Testis (tissue), 2 donors: ENCODE measurements at regions not wholly inside any gene's neighbourhood (a gene's known extent, or its start where the extent isn't known, plus 50 kb on each side); places are given as distances from the start of the nearest gene placed in this dataset.

Source experiments
- DNase-seq: peaks from one replicate; pipeline ENCODE4 v3.0.0-alpha.2; 2019
- H3K27ac ChIP-seq, 2 donors: fragments of 200-600 bp; sonication (generic); one replicate each; pipeline ENCODE4 v1.5.1; 2019
- H3K27me3 ChIP-seq: fragments of 200-600 bp; sonication (generic); one replicate; pipeline ENCODE4 v1.5.1; 2019
- H3K36me3 ChIP-seq: fragments of 200-600 bp; sonication (generic); one replicate; pipeline ENCODE4 v1.5.1; 2017; ENCODE audit warnings: low read depth; ENCODE audit errors: missing control alignments
- H3K4me1 ChIP-seq: fragments of 200-600 bp; sonication (generic); one replicate; pipeline ENCODE4 v1.5.1; 2019
- H3K4me3 ChIP-seq, 2 donors: fragments of 200-600 bp; sonication (generic); one replicate each; pipeline ENCODE4 v1.5.1; 2017 to 2019
- H3K9me3 ChIP-seq: fragments of 200-600 bp; sonication (generic); one replicate; pipeline ENCODE4 v1.5.1; 2017
- POLR2A ChIP-seq: fragments of 450-650 bp; IDR thresholded peaks from one replicate; pipeline ENCODE4 v1.6.1; 2017; ENCODE audit warnings: antibody characterized with exemption, mild to moderate bottlenecking, moderate library complexity
- WGBS, 2 donors: methylation state at CpG; one replicate each; pipeline ENCODE4 v1.1.5; 2018; 5-methylcytosine and 5-hydroxymethylcytosine counted together
- intact Hi-C: fragments of 100-400 bp; cut with DNase I; formaldehyde crosslinking; loops from one replicate; pipeline ENCODE4 v1.15.1; 2023; ENCODE audit warnings: low total_unique reads
- TF ChIP-seq, protein P1 (sequence below), 3 experiments: fragments of 450-650 bp in 2 of 3; fragments of 200-600 bp in 1 of 3; sonication (generic) in 1 of 3; IDR thresholded peaks; one replicate each; pipeline ENCODE4 v1.5.1; 2016 to 2019; ENCODE audit warnings: antibody characterized with exemption in 3 of 3, mild to moderate bottlenecking in 2 of 3, moderate library complexity in 1 of 3

DNA sequence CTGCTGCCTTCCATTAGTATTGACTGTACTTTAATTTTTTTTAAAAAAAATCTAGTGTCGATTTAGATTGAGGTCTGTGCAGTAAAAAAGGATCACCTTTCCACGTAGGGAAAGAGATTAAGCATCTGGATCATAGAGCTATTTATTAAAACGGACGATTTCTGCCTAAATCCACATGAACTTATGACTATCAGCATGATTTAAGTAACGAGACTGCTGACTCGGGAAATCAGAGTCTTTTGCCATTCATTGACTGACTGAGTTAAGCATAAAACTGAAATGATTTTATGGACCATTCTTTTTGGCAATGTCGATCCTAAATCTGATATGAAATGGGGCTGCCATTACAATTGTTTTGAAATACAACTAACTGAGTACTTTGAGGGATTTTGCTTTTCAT is 261.7 kb downstream of the SAMD5 start:
- Histone ChIP-seq H3K9me3 (no peaks in the 10 kb centered on the region), H3K36me3 (no peaks in the 10 kb centered on the region), H3K4me1 (no peaks in the 10 kb centered on the region), H3K27ac (no peak overlapping the region), H3K4me3 (no peak overlapping the region), H3K27me3 (no peaks in the 10 kb centered on the region)
- TF ChIP-seq, protein P1, sequence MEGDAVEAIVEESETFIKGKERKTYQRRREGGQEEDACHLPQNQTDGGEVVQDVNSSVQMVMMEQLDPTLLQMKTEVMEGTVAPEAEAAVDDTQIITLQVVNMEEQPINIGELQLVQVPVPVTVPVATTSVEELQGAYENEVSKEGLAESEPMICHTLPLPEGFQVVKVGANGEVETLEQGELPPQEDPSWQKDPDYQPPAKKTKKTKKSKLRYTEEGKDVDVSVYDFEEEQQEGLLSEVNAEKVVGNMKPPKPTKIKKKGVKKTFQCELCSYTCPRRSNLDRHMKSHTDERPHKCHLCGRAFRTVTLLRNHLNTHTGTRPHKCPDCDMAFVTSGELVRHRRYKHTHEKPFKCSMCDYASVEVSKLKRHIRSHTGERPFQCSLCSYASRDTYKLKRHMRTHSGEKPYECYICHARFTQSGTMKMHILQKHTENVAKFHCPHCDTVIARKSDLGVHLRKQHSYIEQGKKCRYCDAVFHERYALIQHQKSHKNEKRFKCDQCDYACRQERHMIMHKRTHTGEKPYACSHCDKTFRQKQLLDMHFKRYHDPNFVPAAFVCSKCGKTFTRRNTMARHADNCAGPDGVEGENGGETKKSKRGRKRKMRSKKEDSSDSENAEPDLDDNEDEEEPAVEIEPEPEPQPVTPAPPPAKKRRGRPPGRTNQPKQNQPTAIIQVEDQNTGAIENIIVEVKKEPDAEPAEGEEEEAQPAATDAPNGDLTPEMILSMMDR (IDR thresholded peaks at IDR 0.05): no peak
- no peak for TF ChIP-seq POLR2A
- WGBS, 2 donors: 74 to 81% methylated on average over 7 of the region's 7 CpGs
- no peak for DNase-seq
- intact Hi-C loops: no loop called here

DNA sequence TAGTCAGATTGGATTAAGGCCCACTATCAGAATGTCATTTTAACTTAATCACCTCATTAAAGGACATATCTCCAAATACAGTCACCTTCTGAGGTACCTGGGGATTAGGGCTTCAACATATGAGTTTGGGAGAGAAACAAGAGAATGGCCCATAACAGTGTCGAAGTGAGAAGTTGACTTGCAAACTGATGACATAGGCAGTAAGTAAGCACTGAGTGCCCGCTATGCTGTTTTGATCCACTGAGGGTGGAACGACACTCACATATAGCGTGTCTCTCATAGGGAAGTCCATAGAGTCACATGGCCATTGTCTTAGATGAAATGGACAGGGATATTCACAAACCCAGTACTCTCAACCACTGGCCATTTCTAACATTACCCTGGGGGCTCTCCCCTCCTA is 264.2 kb downstream of the SAMD5 start:
- Histone ChIP-seq H3K9me3 (no peaks in the 10 kb centered on the region), H3K4me1 (no peaks in the 10 kb centered on the region), H3K27me3 (no peaks in the 10 kb centered on the region), H3K27ac (no peak overlapping the region), H3K36me3 (no peaks in the 10 kb centered on the region), H3K4me3 (no peak overlapping the region)
- intact Hi-C loops: no loop called here
- DNase-seq: no peak
- TF ChIP-seq, protein P1 (IDR thresholded peaks at IDR 0.05): no peak
- no peak for TF ChIP-seq POLR2A
- WGBS, 2 donors: 93 to 96% methylated on average over 4 of the region's 4 CpGs

DNA sequence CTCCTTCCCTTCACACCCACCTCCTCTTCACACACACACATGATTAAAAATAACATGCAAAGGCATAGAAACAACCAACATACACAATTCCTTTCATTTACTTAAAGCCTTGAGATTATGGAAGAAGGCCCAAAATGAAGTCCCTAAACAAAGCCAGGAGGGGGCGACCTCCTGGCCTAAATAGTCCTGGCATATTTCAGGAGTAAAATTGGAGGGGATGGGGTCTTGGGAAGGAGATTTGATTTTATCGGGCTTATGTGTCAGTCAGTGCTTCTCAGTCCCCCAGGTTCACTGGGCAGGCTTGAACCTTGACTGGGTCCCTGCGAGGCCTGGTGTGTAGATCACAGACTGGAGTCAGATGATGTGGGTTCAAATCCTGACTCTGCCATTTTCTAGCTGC is 266.4 kb downstream of the SAMD5 start:
- no peak overlapping the region for H3K27ac ChIP-seq
- TF ChIP-seq, protein P1 (IDR thresholded peaks at IDR 0.05): no peak
- no peak for TF ChIP-seq POLR2A
- H3K4me3 ChIP-seq: no peak overlapping the region
- no peaks in the 10 kb centered on the region for H3K27me3 ChIP-seq
- no peaks in the 10 kb centered on the region for H3K9me3 ChIP-seq
- WGBS, 2 donors: 79 to 81% methylated on average over 3 of the region's 3 CpGs
- no peak for DNase-seq
- no peaks in the 10 kb centered on the region for H3K36me3 ChIP-seq
- intact Hi-C loops: no loop called here
- H3K4me1 ChIP-seq: no peaks in the 10 kb centered on the region

DNA sequence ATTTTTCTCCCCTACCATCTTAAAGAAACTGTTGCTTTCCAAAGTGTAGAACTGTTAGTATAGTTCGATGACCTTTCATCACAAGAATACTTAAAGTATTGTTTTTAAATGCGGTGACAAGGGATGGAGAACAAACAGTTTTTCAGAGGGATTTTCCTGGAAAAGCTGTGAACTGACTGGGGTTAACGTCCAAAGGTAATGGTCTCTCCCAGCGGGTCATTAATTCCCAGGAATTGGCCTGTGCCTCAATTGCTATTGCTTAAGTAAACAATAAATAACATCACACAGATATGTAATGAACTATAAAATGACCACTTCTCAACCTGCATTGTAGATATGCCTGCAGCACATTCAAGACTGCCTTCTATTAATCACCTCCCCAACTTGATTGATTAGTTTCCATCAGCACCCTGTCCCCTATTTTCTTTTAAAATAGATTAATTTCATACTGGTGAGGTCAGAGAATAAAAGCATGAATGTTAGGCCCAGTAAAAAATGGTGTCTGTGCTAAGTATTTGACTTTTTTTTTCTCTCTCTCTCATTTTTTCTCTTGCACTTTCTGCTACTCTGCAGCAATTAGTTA is 268.2 kb downstream of the SAMD5 start:
- no peak for DNase-seq
- Histone ChIP-seq H3K4me3 (no peak overlapping the region), H3K4me1 (no peaks in the 10 kb centered on the region), H3K27ac (no peak overlapping the region), H3K27me3 (no peaks in the 10 kb centered on the region), H3K9me3 (no peaks in the 10 kb centered on the region), H3K36me3 (no peaks in the 10 kb centered on the region)
- WGBS, 2 donors: 77 to 87% methylated on average over 4 of the region's 4 CpGs
- intact Hi-C loops: no loop called here
- TF ChIP-seq POLR2A: no peak
- TF ChIP-seq, protein P1 (IDR thresholded peaks at IDR 0.05): no peak

DNA sequence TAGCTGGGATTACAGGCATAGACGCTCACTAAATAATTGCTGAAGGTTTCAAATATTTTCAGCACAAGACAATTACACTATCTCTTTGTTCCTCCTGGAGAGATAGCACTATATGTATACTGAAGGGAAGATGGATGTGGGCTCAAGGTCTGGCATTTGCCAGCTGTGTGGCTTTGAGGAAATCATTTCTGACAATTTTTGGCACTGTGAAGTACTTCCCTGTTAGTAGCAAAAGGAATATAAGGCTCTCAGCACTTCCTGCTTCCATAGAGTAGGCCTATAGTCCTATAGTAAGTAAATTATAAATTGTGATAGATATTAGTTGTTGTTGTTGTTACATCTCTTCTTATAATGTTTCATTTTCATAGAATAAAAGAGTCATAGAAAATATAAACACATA is 271.1 kb downstream of the SAMD5 start:
- Histone ChIP-seq H3K4me3 (no peak overlapping the region), H3K36me3 (no peaks in the 10 kb centered on the region), H3K9me3 (no peaks in the 10 kb centered on the region), H3K4me1 (no peaks in the 10 kb centered on the region), H3K27ac (no peak overlapping the region), H3K27me3 (no peaks in the 10 kb centered on the region)
- DNase-seq: no peak
- 47 to 73% methylated on average over 1 of the region's 1 CpG for WGBS, 2 donors
- intact Hi-C loops: no loop called here
- TF ChIP-seq, protein P1 (IDR thresholded peaks at IDR 0.05): no peak
- TF ChIP-seq POLR2A: no peak
